Body of pancreas (tissue), 4 donors: ENCODE measurements at regions not wholly inside any gene's neighbourhood (a gene's known extent, or its start where the extent isn't known, plus 50 kb on each side); places are given as distances from the start of the nearest gene placed in this dataset.

Experiments
- POLR2A ChIP-seq, 3 donors: fragments of 450-650 bp; IDR thresholded peaks; one replicate each; pipeline ENCODE4 v1.6.1; 2016; ENCODE audit warnings: antibody characterized with exemption in 3 of 3, mild to moderate bottlenecking in 2 of 3
- TF ChIP-seq, protein P1 (sequence below), 7 experiments: fragments of 450-650 bp in 4 of 7; fragments of 200-600 bp in 3 of 7; sonication (generic) in 3 of 7; IDR thresholded peaks; one replicate each; pipeline ENCODE4 v1.5.1; 2016 to 2019; ENCODE audit warnings: antibody characterized with exemption in 7 of 7

DNA sequence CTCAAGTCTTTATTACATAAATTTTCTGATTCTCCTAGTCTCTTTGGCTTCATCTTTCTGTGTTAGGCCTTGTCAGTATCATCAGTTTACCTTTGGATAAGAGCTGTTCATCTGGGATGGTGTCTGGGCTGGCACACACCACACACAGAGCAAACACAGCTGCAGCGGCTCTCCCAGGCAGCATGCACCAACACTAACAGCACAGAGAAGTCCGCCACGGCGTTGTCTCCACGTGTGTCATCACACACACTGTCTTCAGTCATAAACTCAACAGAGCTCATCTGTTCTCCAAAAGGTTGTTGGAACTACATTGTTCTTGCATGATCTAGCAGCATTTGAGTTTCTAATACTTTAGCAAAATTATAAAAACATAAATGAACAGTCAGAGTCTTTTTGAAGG is 851.9 kb upstream of the FRG1 start:
- TF ChIP-seq, protein P1, sequence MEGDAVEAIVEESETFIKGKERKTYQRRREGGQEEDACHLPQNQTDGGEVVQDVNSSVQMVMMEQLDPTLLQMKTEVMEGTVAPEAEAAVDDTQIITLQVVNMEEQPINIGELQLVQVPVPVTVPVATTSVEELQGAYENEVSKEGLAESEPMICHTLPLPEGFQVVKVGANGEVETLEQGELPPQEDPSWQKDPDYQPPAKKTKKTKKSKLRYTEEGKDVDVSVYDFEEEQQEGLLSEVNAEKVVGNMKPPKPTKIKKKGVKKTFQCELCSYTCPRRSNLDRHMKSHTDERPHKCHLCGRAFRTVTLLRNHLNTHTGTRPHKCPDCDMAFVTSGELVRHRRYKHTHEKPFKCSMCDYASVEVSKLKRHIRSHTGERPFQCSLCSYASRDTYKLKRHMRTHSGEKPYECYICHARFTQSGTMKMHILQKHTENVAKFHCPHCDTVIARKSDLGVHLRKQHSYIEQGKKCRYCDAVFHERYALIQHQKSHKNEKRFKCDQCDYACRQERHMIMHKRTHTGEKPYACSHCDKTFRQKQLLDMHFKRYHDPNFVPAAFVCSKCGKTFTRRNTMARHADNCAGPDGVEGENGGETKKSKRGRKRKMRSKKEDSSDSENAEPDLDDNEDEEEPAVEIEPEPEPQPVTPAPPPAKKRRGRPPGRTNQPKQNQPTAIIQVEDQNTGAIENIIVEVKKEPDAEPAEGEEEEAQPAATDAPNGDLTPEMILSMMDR (IDR thresholded peaks at IDR 0.05): no peak
- TF ChIP-seq POLR2A (IDR thresholded peaks at IDR 0.05): no peak
